ENCODE measurements at regions not wholly inside any gene's neighbourhood (a gene's known extent, or its start where the extent isn't known, plus 50 kb on each side); places are given as distances from the start of the nearest gene placed in this dataset.

DNA sequence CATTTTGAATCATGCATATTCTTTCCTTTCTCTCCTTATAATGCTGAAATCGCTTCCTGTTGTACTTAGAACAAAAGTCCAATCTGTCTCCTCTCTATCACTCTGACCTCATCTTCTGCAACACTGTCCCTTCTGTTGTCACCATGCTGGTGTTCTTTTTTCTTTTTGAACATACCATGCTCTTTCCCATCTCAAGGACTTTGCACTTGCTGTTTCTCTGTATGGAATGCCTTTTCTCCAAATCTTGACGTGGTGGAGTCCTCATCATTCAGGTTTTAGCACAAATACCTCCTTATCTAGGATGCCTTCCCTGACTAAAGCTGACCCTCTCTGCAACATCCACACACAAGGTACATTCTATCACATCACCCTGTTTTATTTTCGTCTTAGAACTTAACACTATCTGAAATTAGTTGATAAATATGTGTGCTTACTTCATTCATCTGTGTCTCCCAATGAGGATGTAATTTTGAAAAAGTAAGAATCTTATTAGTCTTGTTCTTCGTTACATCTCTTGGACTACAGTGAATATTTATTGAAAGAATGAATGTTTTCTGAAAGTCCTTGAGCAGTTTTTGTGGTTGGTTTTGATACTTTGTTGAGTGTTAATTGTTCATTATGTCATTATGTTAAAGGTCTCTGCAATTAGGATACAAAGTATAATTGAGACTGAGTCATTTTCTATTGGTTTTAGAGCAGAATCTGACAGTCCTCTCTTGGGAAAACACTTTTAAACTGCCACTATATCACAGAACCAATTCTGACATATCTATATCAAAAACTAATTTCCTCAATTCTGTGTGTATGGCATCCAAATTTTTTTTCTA, 145.3 kb upstream of the RASA1 start:
- TF ChIP-seq CTCF (IDR thresholded peaks at IDR 0.05; ENCODE audit: insufficient read depth, low read length), result no peak
- H3K4me3 ChIP-seq (ENCODE audit: low read depth, low read length), result no peak overlapping the region
- DNase-seq (ENCODE audit: low read depth), result no peak

GRCh38 chr5:87125766-87126165, 141.9 kb upstream of the RASA1 start:
- no peak for DNase-seq (ENCODE audit: low read depth)
- no peak for TF ChIP-seq CTCF (IDR thresholded peaks at IDR 0.05; ENCODE audit: insufficient read depth, low read length)

DNA sequence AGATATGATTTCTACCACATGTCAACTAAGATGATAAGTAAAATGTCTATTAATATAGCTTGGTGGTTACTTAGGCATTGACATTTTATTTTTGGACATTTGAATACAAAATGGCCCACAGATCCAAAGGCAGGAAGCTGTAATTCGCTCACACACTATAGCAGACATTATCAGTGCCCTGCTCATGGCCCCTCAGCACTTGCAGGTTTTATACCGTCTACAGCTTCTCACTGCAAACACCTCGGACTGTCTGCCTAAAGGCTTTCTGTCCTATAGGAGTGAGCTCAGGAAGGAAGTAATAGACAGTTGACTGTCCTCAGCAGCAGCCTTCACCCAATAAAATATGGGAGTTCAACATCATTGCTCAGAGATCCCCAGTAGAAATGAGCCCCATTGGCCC, 140.8 kb upstream of the RASA1 start:
- no peak for TF ChIP-seq CTCF (IDR thresholded peaks at IDR 0.05; ENCODE audit: insufficient read depth, low read length)
- H3K4me3 ChIP-seq (ENCODE audit: low read depth, low read length), result no peak overlapping the region
- DNase-seq (ENCODE audit: low read depth), result no peak

More at GRCh38 chr5:87125766-87126165, 141.9 kb upstream of the RASA1 start:
- no peak overlapping the region for H3K4me3 ChIP-seq (ENCODE audit: low read depth, low read length)

DNA sequence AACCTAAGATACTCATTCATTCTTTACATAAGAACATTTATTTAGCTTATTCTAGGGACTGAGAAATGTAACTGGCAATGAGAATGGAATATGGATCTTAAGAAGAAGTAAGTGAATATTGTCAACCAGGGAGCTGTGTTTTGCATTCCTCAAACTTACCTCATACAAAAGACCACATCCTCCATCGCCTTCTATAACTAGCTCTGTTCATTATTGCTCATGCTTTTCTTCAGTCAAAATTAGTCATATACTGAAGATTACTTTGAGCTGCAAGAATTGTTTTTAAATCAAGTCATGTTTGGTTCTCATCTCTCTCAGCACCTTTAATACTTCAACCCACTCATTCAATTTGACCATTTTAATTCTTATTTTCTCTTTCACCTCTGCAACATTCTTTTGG, 140.3 kb upstream of the RASA1 start:
- H3K4me3 ChIP-seq (ENCODE audit: low read depth, low read length), result no peak overlapping the region
- TF ChIP-seq CTCF (IDR thresholded peaks at IDR 0.05; ENCODE audit: insufficient read depth, low read length), result no peak
- DNase-seq (ENCODE audit: low read depth), result peak; percentile 58

- H3K4me3 ChIP-seq (ENCODE audit: low read depth, low read length), result no peak overlapping the region
- DNase-seq (ENCODE audit: low read depth), result no peak
- TF ChIP-seq CTCF (IDR thresholded peaks at IDR 0.05; ENCODE audit: insufficient read depth, low read length), result no peak
Measured at GRCh38 chr5:87127956-87128687, 139.6 kb upstream of the RASA1 start.

- DNase-seq (ENCODE audit: low read depth), result no peak
- no peak for TF ChIP-seq CTCF (IDR thresholded peaks at IDR 0.05; ENCODE audit: insufficient read depth, low read length)
- no peak overlapping the region for H3K4me3 ChIP-seq (ENCODE audit: low read depth, low read length)
Measured at GRCh38 chr5:87129046-87129445, 138.6 kb upstream of the RASA1 start.

All from fibroblast of the aortic adventitia (primary cell).